K562 (cell line): ENCODE measurements at regions not wholly inside any gene's neighbourhood (a gene's known extent, or its start where the extent isn't known, plus 50 kb on each side); places are given as distances from the start of the nearest gene placed in this dataset.

Source experiments
- BHLHE40 ChIP-seq: IDR thresholded peaks from 2 replicates; pipeline ENCODE4 v1.6.1; 2011; ENCODE audit warnings: low read length, improper control_type of control experiment
- CEBPB ChIP-seq: fragments of 450-650 bp; IDR thresholded peaks from 2 replicates; pipeline ENCODE4 v1.6.1; 2016; ENCODE audit warnings: missing genetic modification characterization, missing compliant biosample characterization
- RBFOX2 ChIP-seq: fragments of 200-400 bp; formaldehyde crosslinking; IDR thresholded peaks from 2 replicates; pipeline ENCODE4 v1.6.1; 2017; ENCODE audit warnings: low read depth, mild to moderate bottlenecking, low read length, moderate library complexity
- ZNF274 ChIP-seq: IDR thresholded peaks from 2 replicates; pipeline ENCODE4 v1.6.1; 2011; ENCODE audit warnings: low read depth, mild to moderate bottlenecking, low read length, moderate library complexity, borderline replicate concordance
- ZNF311 ChIP-seq: fragments of 250-450 bp; sonication (Bioruptor Pico); IDR thresholded peaks from 2 replicates; pipeline ENCODE4 v1.4.0; 2020; ENCODE audit warnings: mild to moderate bottlenecking, moderate library complexity
- ZNF431 ChIP-seq: sonication (generic); formaldehyde crosslinking; IDR thresholded peaks from 2 replicates; pipeline ENCODE4 v1.8.0; 2022; ENCODE audit warnings: mild to moderate bottlenecking, missing genetic modification reagents
- TF ChIP-seq, protein P1 (sequence below): fragments of 250-450 bp; sonication (Bioruptor Pico); IDR thresholded peaks from 2 replicates; pipeline ENCODE4 v1.6.1; 2021; ENCODE audit warnings: mild to moderate bottlenecking

DNA sequence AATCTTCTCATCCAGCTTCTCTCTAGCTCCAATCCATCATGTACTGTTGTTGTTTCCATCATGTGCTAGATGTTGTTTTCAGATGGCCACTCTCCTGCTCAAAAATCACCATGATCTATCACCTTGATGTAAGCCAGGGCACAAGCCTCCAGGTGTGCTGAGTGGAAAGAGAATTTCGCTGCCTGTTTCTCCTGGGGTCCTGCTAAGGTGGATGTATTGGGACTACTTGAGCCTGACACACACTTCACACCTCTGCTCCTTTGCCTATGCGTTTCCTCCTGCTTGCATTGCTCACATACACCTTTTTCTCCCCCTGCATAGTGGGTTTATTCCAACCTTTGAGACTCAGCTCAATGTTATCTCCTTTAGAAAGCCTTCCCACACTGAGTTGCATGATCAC lies 287.6 kb downstream of the CYRIA start:
- TF ChIP-seq, protein P1, sequence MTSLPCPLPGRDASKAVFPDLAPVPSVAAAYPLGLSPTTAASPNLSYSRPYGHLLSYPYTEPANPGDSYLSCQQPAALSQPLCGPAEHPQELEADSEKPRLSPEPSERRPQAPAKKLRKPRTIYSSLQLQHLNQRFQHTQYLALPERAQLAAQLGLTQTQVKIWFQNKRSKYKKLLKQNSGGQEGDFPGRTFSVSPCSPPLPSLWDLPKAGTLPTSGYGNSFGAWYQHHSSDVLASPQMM: no peak
- TF ChIP-seq BHLHE40 (no peak), ZNF311 (CRISPR knock-in tag) (no peak), ZNF431 (CRISPR knock-in tag) (no peak), RBFOX2 (no peak), CEBPB (tag) (no peak), ZNF274 (no peak)
